ENCODE measurements at regions not wholly inside any gene's neighbourhood (a gene's known extent, or its start where the extent isn't known, plus 50 kb on each side); places are given as distances from the start of the nearest gene placed in this dataset.

- ATAC-seq (no peak), DNase-seq (no peak)
- no peaks in the 10 kb centered on the region for H3K79me2 ChIP-seq (ENCODE audit: low read length)
- no peaks in the 10 kb centered on the region for H3K27me3 ChIP-seq (ENCODE audit: low read length)
- ChIA-PET POLR2A (ENCODE audit: unreplicated experiment) (no interaction called here), CTCF (no interaction called here)
- no peak overlapping the region for H2AFZ ChIP-seq (ENCODE audit: low read length)
- no peak overlapping the region for H3K4me2 ChIP-seq (ENCODE audit: low read length)
- no peak overlapping the region for H3K4me3 ChIP-seq (ENCODE audit: low read length)
- no TSS peak for BruUV-seq (replicated peaks)
- no peaks in the 10 kb centered on the region for H3K9me2 ChIP-seq (replicated peaks; ENCODE audit: low read length)
- TF ChIP-seq EZH2phosphoT487 (IDR thresholded peaks at IDR 0.05; ENCODE audit: borderline replicate concordance, low read length) (no peak), CTCF (conservative IDR thresholded peaks at IDR 0.05; ENCODE audit: low read depth, low read length) (no peak), EZH2 (IDR thresholded peaks at IDR 0.05; ENCODE audit: low read length, unreplicated experiment) (no peak)
- intact Hi-C loops (cut with micrococcal nuclease) = no loop called here
- no peaks in the 10 kb centered on the region for H4K20me1 ChIP-seq (ENCODE audit: low read length)
- no peaks in the 10 kb centered on the region for H3K36me3 ChIP-seq (ENCODE audit: low read depth, low read length)
- H3K9ac ChIP-seq (ENCODE audit: low read length) = no peak overlapping the region
- H3K9me3 ChIP-seq (ENCODE audit: low read length) = no peaks in the 10 kb centered on the region
- H3K4me1 ChIP-seq (ENCODE audit: insufficient read depth, low read length) = no peaks in the 10 kb centered on the region
- H3F3A ChIP-seq (ENCODE audit: low read length, unreplicated experiment) = no peaks in the 10 kb centered on the region
- H3K27ac ChIP-seq (ENCODE audit: low read length) = no peak overlapping the region
Measured at GRCh38 chrX:94645726-94646125, 971.7 kb downstream of the FAM133A start.

- TF ChIP-seq CTCF (conservative IDR thresholded peaks at IDR 0.05; ENCODE audit: low read depth, low read length) (no peak), EZH2phosphoT487 (IDR thresholded peaks at IDR 0.05; ENCODE audit: borderline replicate concordance, low read length) (no peak), EZH2 (IDR thresholded peaks at IDR 0.05; ENCODE audit: low read length, unreplicated experiment) (no peak)
- intact Hi-C loops (cut with micrococcal nuclease) = no loop called here
- no peak for ATAC-seq
- ChIA-PET POLR2A (ENCODE audit: unreplicated experiment) (no interaction called here), CTCF (no interaction called here)
- H3K27me3 ChIP-seq (ENCODE audit: low read length) = no peaks in the 10 kb centered on the region
- H3K27ac ChIP-seq (ENCODE audit: low read length) = no peak overlapping the region
- H3F3A ChIP-seq (ENCODE audit: low read length, unreplicated experiment) = no peaks in the 10 kb centered on the region
- H3K9me3 ChIP-seq (ENCODE audit: low read length) = no peaks in the 10 kb centered on the region
- H3K36me3 ChIP-seq (ENCODE audit: low read depth, low read length) = no peaks in the 10 kb centered on the region
- H3K4me1 ChIP-seq (ENCODE audit: insufficient read depth, low read length) = no peaks in the 10 kb centered on the region
- H3K9me2 ChIP-seq (replicated peaks; ENCODE audit: low read length) = no peaks in the 10 kb centered on the region
- H4K20me1 ChIP-seq (ENCODE audit: low read length) = no peaks in the 10 kb centered on the region
- no peak overlapping the region for H2AFZ ChIP-seq (ENCODE audit: low read length)
- no peaks in the 10 kb centered on the region for H3K79me2 ChIP-seq (ENCODE audit: low read length)
- no peak overlapping the region for H3K4me2 ChIP-seq (ENCODE audit: low read length)
- BruUV-seq (replicated peaks) = no TSS peak
- no peak overlapping the region for H3K4me3 ChIP-seq (ENCODE audit: low read length)
- DNase-seq = no peak
- H3K9ac ChIP-seq (ENCODE audit: low read length) = no peak overlapping the region
Measured at GRCh38 chrX:94655180-94655579, 981.2 kb downstream of the FAM133A start.

GRCh38 chrX:94662689-94663088 is 988.7 kb downstream of the FAM133A start:
- no peaks in the 10 kb centered on the region for H4K20me1 ChIP-seq (ENCODE audit: low read length)
- no peaks in the 10 kb centered on the region for H3K36me3 ChIP-seq (ENCODE audit: low read depth, low read length)
- no peaks in the 10 kb centered on the region for H3K27me3 ChIP-seq (ENCODE audit: low read length)
- ChIA-PET CTCF (no interaction called here), POLR2A (ENCODE audit: unreplicated experiment) (no interaction called here)
- H3K27ac ChIP-seq (ENCODE audit: low read length) = no peak overlapping the region
- no peak overlapping the region for H2AFZ ChIP-seq (ENCODE audit: low read length)
- no peak overlapping the region for H3K4me3 ChIP-seq (ENCODE audit: low read length)
- peak; percentile 12 for DNase-seq
- no peak for ATAC-seq
- H3K79me2 ChIP-seq (ENCODE audit: low read length) = no peaks in the 10 kb centered on the region
- H3F3A ChIP-seq (ENCODE audit: low read length, unreplicated experiment) = no peaks in the 10 kb centered on the region
- no peaks in the 10 kb centered on the region for H3K4me1 ChIP-seq (ENCODE audit: insufficient read depth, low read length)
- intact Hi-C loops (cut with micrococcal nuclease) = no loop called here
- H3K9ac ChIP-seq (ENCODE audit: low read length) = no peak overlapping the region
- H3K9me3 ChIP-seq (ENCODE audit: low read length) = no peaks in the 10 kb centered on the region
- TF ChIP-seq EZH2 (IDR thresholded peaks at IDR 0.05; ENCODE audit: low read length, unreplicated experiment) = no peak
- no peak for TF ChIP-seq CTCF (conservative IDR thresholded peaks at IDR 0.05; ENCODE audit: low read depth, low read length)
- no peak for TF ChIP-seq EZH2phosphoT487 (IDR thresholded peaks at IDR 0.05; ENCODE audit: borderline replicate concordance, low read length)
- no TSS peak for BruUV-seq (replicated peaks)
- no peaks in the 10 kb centered on the region for H3K9me2 ChIP-seq (replicated peaks; ENCODE audit: low read length)
- no peak overlapping the region for H3K4me2 ChIP-seq (ENCODE audit: low read length)
